SK-N-MC (cell line): ENCODE measurements at regions not wholly inside any gene's neighbourhood (a gene's known extent, or its start where the extent isn't known, plus 50 kb on each side); places are given as distances from the start of the nearest gene placed in this dataset.

ENCODE experiments used
- EZH2 ChIP-seq: fragments of 200-600 bp; sonication (generic); IDR thresholded peaks from one replicate; pipeline ENCODE4 v1.6.1; 2017; ENCODE audit warnings: antibody characterized with exemption
- FOXP2 ChIP-seq: optimal IDR thresholded peaks from 2 replicates; pipeline ENCODE3; 2011; ENCODE audit warnings: mild to moderate bottlenecking, moderate library complexity; ENCODE audit not compliant: insufficient read depth; ENCODE audit errors: extremely low read length, control extremely low read depth
- POLR2AphosphoS5 ChIP-seq: IDR thresholded peaks from 2 replicates; pipeline ENCODE4 v1.6.1; 2012; ENCODE audit warnings: mild to moderate bottlenecking, low read depth, low read length, borderline replicate concordance

- TF ChIP-seq POLR2AphosphoS5 (no peak), EZH2 (no peak), FOXP2 (no peak)
These were observed 196.9 kb upstream of the RREB1 start for GRCh38 chr6:6910734-6911295.
